ENCODE measurements at regions not wholly inside any gene's neighbourhood (a gene's known extent, or its start where the extent isn't known, plus 50 kb on each side); places are given as distances from the start of the nearest gene placed in this dataset.
"Not testable (repeated sequence)": the region's sequence is repeated elsewhere in the genome, so short reads cannot be mapped to it uniquely, and the experiment has no call there.

DNA sequence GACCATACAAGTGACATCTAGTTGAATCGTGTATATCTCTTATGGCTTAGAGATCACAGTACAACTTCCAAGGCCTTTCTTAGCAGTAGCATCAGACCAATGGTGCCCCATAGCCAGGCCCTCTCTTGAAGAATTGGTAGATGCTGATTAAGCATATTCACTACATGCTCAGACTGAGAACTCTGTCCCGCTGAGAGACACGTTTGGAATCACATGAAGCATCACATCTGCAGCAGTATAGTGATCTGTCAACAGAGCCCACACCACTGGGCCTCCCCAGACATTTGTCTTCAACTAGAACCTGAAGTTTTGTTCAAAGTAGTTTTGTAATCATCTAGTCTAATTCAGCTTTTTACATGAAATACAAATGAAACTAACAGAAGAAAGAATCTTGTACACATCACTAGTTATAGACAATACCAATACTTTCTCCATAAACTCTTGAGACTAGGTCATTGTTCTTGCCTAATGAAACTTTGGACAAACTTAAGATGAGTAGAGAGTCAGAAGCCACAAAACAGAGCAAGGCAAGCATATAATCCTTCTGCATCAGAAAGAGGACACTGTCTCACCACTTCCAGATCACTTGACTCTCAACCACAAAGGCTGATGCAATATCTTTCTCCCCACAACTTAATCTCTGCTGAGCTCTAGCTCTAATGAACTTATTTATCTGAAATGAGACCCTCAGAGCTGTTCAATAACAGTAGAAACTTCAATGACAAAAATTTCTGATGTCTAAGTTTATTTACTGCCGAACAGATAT is 182.7 kb downstream of the TBX18 start:
- DNase-seq (ENCODE audit: low spot score) = no peak

DNA sequence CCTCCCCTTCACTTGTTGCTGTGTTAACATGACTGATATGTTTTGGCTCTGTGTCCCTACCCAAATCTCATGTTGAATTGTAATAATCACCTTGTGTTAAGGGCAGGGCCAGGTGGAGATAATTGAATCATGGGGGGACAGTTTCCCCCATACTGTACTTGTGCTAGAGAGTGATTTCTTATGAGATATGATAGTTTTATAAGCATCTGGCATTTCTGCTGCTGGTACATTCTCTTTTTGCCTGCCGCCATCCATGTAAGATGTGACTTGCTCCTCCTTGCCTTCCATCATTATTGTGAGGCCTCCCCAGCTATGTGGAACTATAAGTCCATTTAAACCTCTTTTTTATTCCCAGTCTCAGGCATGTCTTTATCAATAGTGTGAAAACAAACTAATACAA is 185.0 kb downstream of the TBX18 start:
- no peak for DNase-seq (ENCODE audit: low spot score)

- DNase-seq (ENCODE audit: low spot score) = no peak
Observed at GRCh38 chr6:84576029-84576428, 188.4 kb downstream of the TBX18 start.

DNA sequence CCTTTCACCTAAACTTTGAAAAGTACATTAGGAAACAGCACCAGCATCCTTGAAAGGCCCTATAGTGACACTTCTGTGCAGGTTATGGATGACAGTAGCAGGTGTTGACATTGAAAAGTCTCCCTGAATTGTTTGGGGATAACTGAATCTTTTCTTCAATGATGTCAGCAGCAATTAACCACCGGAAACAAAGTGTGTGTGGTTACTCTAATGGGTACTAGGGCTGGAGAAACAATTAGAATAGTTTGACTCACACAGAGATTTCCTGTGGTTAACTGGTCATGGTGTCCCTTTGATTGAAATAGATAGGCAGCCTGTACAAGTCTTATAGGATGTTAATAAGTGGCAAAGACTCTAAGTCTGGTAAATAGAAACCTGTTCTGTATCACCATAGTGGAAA is 189.1 kb downstream of the TBX18 start:
- no peak for DNase-seq (ENCODE audit: low spot score)

DNA sequence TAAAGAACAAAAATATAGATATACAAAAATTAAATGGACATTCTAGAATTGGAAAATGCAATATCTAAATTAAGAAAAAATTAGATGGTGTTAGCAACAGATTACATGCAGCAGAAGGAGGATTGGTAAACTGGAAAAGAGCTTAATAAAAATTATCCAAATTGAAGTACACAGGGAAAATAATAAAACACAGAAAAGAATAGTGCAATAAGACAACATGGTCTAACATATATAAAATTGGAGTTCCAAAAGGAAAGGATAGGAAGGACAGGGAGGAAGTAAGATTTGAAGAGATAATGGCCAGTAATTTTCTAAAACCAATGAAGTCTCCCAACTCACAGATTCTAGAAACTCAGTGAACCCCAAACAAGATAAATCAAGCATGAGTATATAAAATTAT is 194.5 kb downstream of the TBX18 start:
- DNase-seq (ENCODE audit: low spot score) = no peak

- DNase-seq (ENCODE audit: low spot score) = no peak
Observed at GRCh38 chr6:84568971-84569370, 195.4 kb downstream of the TBX18 start.

DNA sequence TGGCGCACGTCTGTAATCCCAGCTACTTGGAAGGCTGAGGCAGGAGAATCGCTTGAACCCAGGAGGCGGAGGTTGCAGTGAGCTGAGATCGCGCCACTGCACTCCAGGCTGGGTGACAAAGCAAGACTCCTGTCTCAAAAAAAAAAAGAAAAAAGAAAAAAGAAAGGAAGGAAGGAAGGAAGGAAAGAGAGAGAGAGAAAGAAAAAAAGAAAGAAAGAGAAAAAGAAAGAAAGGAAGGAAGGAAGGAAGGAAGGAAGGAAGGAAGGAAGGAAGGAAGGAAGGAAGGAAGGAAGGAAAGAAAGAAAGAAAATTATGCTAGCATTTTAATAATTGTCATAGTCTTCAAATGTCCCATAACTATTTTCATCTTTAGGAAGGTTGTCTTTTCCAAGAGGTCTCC is 198.7 kb downstream of the TBX18 start:
- not testable (repeated sequence) for DNase-seq (ENCODE audit: low spot score)

DNA sequence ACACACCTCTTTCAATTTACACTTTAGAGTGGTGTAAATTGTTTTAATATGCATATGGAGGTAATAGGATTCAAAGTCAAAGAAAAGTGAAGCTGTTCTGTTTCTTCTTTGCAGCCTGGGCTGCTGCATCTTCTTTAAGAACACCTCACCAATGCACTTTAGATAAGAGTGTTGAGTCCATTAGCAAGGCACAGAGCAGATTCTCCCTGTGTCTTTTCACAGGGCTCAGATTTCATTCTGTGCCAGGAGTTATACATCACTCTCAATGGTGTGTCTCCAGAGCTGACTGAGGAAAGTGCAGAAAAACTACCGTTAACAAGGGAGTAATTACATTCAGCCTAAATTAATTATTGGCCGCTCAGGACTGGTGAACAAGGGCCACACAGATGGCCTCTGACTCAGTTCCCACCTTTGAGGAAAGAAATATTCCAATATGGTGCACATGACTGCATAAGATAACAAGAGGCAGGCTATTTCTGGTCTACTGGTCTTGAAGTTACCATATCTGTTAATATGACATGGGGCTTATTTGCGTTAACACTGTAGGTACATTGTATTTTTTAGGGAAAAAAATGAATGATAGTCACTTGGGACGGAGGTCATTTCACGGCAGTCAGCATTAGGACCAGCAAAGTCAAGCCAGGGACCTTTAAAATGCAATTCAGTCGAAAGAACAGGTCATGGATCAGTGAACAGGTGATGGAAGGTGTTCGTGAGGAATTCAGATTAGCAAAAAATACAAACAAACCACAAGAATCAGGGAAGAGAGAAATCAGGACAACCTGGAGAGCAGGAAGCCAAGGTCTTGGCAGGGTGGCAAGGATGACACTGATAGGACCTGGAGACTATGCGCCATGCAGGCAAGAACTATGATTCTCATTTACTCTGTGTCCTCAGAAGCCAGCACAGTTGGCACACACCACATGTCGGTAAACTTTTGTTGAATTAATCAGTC is 203.7 kb downstream of the TBX18 start:
- no peak for DNase-seq (ENCODE audit: low spot score)

DNA sequence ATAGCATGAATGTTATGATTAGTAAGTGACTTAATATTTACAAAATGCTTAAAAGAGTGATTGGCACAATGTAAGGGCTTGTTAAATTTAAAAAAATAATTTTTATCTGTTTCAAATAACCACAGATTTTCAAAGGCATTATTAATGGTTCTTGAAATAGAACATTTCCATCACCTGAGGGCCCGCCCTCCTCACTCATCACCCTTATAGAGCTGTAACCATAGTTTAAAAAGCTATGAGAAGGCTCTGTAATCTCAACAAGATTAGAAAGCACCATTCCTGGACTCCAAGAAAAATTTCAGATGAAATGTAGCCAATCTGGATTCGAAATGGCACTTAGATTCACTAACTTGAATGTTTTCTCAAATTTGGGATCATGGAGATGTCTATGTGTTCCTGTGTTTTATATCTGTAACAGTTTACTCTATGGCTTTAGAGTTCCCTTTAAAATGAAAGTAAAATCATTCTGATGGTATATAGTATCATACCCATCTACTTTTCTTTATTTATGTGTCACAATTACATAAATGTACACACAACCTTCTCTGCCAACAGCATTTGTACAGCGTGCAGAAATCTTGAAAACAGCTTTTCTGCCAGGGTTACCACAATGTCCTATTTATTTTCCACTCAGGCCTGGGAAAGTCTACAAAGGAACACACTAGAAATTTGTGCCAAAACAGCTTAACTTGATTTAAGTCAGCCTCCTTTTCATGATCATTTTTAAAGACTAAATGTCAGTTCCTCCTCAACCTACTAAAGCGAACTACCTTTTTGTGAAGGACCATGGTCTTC is 207.7 kb downstream of the TBX18 start:
- DNase-seq (ENCODE audit: low spot score) = no peak

DNA sequence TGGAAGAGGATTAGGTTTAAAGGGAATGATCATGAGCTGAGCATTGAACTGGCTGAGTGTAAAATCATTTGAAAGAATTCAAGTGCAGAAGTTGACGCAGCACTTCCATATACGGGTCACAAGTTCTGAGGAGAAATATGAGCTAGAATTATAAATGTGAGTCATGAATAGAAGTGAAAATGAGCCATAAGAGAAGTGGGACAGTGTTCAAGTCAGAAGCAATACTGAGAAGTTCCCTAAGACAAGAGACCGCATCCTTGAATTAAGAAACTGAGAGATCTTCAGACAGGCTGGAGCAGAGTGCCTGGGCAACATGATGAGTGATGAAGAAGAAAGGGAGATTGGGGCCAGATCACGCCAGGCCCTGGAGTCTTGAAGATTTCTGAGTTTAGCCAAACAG is 209.7 kb downstream of the TBX18 start:
- DNase-seq (ENCODE audit: low spot score) = no peak

DNA sequence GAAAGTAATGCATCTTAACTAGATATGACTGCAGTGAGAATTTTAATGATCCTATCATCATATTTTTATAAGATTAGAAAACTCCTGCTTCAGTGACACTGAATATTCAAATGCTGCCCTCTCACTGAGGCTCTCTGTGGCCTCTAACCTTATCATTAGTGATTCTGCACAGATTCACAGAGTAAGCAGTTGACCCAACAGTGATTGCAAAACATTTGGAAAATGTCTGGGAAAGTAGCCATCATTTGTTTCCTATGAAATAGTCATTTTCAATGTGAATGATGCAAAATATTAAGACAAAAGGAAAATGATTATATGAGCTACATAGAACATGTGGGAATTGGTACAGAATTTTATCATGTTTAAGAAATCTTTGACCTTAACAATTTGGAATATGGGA is 210.3 kb downstream of the TBX18 start:
- no peak for DNase-seq (ENCODE audit: low spot score)

GRCh38 chr6:84553527-84553926 is 210.9 kb downstream of the TBX18 start:
- no peak for DNase-seq (ENCODE audit: low spot score)

DNA sequence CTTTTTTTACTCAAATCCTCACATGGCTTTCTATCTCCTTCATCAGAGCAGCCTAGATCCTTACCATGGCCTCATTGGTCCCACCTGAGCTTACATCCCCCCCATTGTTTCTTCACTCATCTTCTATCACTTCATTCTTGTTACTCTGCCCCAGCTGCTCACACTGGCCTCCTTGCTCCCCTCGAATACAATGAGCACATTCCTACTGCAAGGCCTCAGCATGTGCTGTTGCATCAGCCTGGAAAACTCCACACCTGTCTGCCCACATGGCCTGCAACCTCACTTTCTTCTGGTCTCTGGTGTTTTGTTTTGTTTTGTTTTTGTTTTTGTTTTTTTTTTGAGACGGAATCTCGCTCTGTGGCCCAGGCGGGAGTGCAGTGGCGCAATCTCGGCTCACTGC is 212.6 kb downstream of the TBX18 start:
- DNase-seq (ENCODE audit: low spot score) = no peak

DNA sequence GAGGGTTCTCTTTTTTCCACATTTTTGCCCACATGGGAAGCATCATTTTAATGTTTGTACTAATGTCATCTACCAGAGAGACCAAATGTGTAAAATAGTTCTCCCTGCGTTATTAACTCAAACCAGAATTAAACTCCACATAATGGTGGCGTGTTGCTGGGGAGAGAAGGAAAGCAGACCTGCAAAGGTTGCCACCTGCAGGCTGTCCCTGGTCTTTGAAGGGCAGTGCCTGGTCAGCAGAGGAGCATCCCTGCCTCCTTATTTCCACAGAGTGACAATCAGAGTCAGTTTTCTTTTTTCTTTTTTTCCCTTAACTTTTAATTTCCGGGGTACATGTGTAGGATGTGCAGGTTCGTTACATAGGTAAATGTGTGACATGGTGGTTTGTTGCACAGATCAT is 214.5 kb downstream of the TBX18 start:
- no peak for DNase-seq (ENCODE audit: low spot score)

- DNase-seq (ENCODE audit: low spot score) = no peak
Observed at GRCh38 chr6:84547341-84547801, 217.0 kb downstream of the TBX18 start.

DNA sequence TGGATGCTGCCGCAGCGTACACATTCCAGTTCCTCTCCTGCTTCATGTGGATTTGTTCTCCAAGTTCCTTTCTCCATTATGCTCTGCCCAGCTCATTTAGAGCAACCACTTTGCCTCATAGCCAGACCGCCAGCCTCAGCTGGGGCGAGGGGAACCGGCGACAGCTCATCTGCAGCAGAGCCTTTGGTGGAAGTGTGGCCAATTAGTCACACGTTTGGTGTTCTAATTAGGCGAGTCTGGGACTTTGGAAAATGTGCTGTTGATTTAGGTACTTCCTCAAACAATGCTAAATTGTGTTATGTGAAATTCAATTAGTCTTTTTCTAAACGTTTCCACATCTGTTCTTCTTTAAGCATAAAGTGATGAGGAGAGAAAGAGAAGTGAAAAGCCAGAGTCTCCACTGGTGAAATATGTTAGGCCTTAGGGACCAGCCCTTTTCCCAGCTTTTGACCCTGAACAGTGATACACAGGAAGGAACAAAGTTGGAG is 217.9 kb downstream of the TBX18 start:
- DNase-seq (ENCODE audit: low spot score) = no peak

- no peak for DNase-seq (ENCODE audit: low spot score)
Observed at GRCh38 chr6:84539122-84539856, 225.1 kb downstream of the TBX18 start.

DNA sequence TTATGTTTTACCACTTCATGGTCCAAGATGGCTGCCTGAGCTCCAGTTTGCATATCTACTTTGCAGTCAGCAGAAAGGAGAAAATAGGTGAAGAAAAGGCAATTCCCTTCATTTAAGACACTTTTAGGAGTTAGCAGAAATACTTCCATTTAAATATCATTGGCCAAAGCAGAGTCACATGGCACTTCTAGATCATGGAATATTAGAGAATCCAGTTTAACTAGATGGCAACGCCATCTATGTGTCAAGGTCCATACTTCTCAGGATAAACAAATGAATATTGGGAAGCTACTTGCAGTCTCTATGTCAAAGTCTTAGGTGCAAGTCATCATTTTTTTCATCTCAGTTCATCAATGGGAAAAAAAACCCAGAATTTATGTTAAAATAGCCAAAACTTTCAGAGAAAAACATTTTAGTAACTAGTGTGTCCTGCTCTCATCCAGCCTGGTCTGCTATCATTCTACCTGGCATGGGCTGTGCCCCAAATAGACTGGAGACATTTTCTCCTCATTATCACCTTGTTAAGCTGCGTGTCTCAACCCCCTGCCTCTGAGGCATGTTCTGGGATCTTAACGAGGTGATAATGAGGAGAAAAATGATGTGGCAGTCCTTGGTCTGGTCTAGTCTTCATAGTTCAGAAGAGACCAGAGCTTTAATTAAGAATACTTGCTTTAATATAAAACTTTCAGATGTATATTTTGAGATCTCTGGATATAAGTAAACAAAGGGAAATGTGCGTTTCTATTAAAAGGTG is 227.3 kb downstream of the TBX18 start:
- no peak for DNase-seq (ENCODE audit: low spot score)

GRCh38 chr6:84528201-84528600 is 236.2 kb downstream of the TBX18 start:
- DNase-seq (ENCODE audit: low spot score) = no peak

GRCh38 chr6:84526631-84527030 is 237.8 kb downstream of the TBX18 start:
- DNase-seq (ENCODE audit: low spot score) = no peak

DNA sequence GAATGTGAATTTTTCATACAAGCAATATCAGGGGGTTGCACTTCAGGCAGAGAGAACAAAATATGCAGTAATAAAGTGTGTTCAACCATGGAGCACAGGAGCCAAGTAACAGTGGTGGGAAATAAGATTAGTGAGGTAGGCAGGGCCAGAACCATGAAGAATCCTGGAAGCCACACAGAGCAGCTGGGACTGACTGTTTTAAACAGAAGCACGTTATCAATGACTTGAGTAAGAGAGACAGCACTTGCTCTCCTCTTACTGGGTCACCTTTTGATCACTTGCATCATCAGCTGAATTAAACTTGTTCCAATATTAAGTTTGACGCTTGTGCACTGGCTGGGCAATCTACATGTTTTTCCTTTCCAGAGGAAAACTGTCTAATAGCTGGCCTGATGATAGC is 238.5 kb downstream of the TBX18 start:
- no peak for DNase-seq (ENCODE audit: low spot score)

Measured in left forelimb (tissue), 1 donor.